Nephron progenitor cell (in vitro differentiated cells): ENCODE measurements at regions not wholly inside any gene's neighbourhood (a gene's known extent, or its start where the extent isn't known, plus 50 kb on each side); places are given as distances from the start of the nearest gene placed in this dataset.

ENCODE experiments used
- DNase-seq: peaks from one replicate; pipeline ENCODE4 v3.0.0; 2021
- H3K27ac Mint-ChIP-seq: 2 replicates; pipeline ENCODE4 v1.8.0; 2021; ENCODE audit warnings: mild to moderate bottlenecking, moderate library complexity, mixed read lengths
- H3K27me3 Mint-ChIP-seq: 2 replicates; pipeline ENCODE4 v1.8.0; 2021; ENCODE audit warnings: mild to moderate bottlenecking, low read depth, mixed read lengths; ENCODE audit not compliant: poor library complexity
- H3K36me3 Mint-ChIP-seq: 2 replicates; pipeline ENCODE4 v1.8.0; 2021; ENCODE audit warnings: low read depth, mixed read lengths
- H3K4me1 Mint-ChIP-seq: 2 replicates; pipeline ENCODE4 v1.8.0; 2021; ENCODE audit warnings: mixed read lengths
- H3K4me3 Mint-ChIP-seq: 2 replicates; pipeline ENCODE4 v1.8.0; 2021; ENCODE audit warnings: mild to moderate bottlenecking, moderate library complexity, mixed read lengths
- H3K9me3 Mint-ChIP-seq: 2 replicates; pipeline ENCODE4 v1.8.0; 2021; ENCODE audit warnings: mild to moderate bottlenecking, moderate library complexity, mixed read lengths
- CTCF ChIP-seq: fragments of 200-600 bp; sonication (generic); IDR thresholded peaks from 2 replicates; pipeline ENCODE4 v1.5.0; 2021; ENCODE audit warnings: antibody characterized with exemption

- Mint-ChIP-seq H3K9me3 (no peaks in the 10 kb centered on the region), H3K27ac (no peak overlapping the region), H3K4me1 (peaks cover 68% of the 10 kb centered on the region), H3K27me3 (peaks cover 7% of the 10 kb centered on the region), H3K36me3 (no peaks in the 10 kb centered on the region), H3K4me3 (no peak overlapping the region)
- DNase-seq: no peak
- no peak for TF ChIP-seq CTCF
These were observed 161.6 kb upstream of the RAB4A start for GRCh38 chr1:229109320-229109761.

- TF ChIP-seq CTCF: no peak
- peaks cover 3% of the 10 kb centered on the region for H3K27me3 Mint-ChIP-seq
These were observed 159.9 kb upstream of the RAB4A start for GRCh38 chr1:229110986-229111385.

GRCh38 chr1:229111703-229112319 is 159.1 kb upstream of the RAB4A start:
- Mint-ChIP-seq H3K4me1 (peaks cover 76% of the 10 kb centered on the region), H3K9me3 (no peaks in the 10 kb centered on the region), H3K36me3 (no peaks in the 10 kb centered on the region), H3K27ac (no peak overlapping the region), H3K27me3 (peaks cover 3% of the 10 kb centered on the region), H3K4me3 (no peak overlapping the region)
- no peak for TF ChIP-seq CTCF
- no peak for DNase-seq

More at GRCh38 chr1:229110986-229111385, 159.9 kb upstream of the RAB4A start:
- no peak overlapping the region for H3K4me3 Mint-ChIP-seq
- H3K36me3 Mint-ChIP-seq: no peaks in the 10 kb centered on the region
- H3K27ac Mint-ChIP-seq: no peak overlapping the region
- H3K9me3 Mint-ChIP-seq: no peaks in the 10 kb centered on the region
- no peak for DNase-seq
- peaks cover 80% of the 10 kb centered on the region for H3K4me1 Mint-ChIP-seq

DNA sequence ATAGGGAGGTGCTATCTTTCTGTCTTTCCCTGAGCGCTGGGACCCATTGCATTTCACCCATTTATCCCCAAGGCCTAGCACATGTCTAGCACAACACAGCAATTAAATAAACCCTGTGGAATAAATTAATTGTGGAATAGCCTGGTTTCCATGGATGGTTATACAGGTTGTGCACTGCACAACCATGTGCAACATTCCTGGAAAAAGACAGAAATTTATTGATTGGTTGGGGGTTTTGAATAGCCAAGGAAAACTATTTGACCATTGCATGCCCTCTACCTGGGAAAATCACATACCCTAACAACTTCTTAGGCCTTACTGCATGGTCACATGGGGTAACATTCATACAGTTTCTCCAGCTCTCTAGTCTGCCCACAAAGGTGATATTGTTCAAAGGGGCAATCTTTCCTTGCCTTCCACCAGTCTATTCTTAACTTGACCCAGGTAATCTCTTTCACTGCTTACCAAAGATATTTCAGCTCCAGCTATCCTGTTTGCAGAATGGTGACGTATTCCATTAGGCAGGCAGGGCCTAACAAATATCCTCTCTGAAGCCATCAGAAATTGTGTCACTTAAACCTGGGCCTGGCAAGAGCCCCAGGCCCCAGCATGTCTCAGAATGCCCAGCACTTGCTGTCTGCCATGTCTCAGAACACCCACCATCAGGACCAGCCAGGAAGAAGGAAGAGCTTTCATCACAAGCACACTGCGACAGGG is 157.9 kb upstream of the RAB4A start:
- H3K4me1 Mint-ChIP-seq: peaks cover 74% of the 10 kb centered on the region
- no peak overlapping the region for H3K27ac Mint-ChIP-seq

DNA sequence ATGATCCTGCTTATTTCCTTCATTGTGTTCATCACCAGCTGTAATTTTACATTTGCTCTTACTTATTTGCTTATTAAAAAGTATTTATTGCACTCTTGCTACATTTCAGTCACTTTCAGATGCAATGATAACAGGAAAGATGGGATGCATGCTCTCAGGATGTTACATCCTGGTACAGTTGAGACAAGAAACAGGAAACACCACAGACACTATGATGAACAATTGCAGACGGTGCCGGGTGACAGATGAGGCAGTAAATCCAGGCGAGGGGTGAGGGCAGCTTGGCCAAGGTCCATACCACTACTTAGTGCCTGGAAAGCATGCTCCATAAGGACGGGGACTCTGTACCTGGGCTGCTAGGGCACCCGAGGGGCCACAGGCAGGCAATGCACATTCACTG is 156.6 kb upstream of the RAB4A start:
- DNase-seq: no peak
- no peak for TF ChIP-seq CTCF
- Mint-ChIP-seq H3K36me3 (no peaks in the 10 kb centered on the region), H3K27ac (no peak overlapping the region), H3K4me3 (no peak overlapping the region), H3K9me3 (peaks cover under 1% of the 10 kb centered on the region), H3K4me1 (peaks cover 66% of the 10 kb centered on the region), H3K27me3 (peaks cover 3% of the 10 kb centered on the region)

More for the DNA sequence above, 157.9 kb upstream of the RAB4A start:
- no peak for TF ChIP-seq CTCF
- peaks cover 3% of the 10 kb centered on the region for H3K27me3 Mint-ChIP-seq
- no peaks in the 10 kb centered on the region for H3K36me3 Mint-ChIP-seq
- no peak for DNase-seq
- no peaks in the 10 kb centered on the region for H3K9me3 Mint-ChIP-seq
- H3K4me3 Mint-ChIP-seq: no peak overlapping the region
